Stimulated activated CD8-positive, alpha-beta memory T cell treated with anti-CD3 and anti-CD28 coated beads, Interleukin-2, amount 100 ng/mL, for 48 hours (primary cell): ENCODE measurements at regions not wholly inside any gene's neighbourhood (a gene's known extent, or its start where the extent isn't known, plus 50 kb on each side); places are given as distances from the start of the nearest gene placed in this dataset.
A peak's percentile ranks its signal among the peaks of the same experiment; 100 is the strongest.

Source experiments
- DNase-seq, 2 donors: peaks; one replicate each; pipeline ENCODE4 v3.0.0-alpha.2; 2020; ENCODE audit warnings: low read depth in 2 of 2

- no peak for DNase-seq
Measured at GRCh38 chr11:71356904-71357303, 91.3 kb downstream of the DHCR7 start.

GRCh38 chr11:71356280-71356876 is 91.8 kb downstream of the DHCR7 start:
- no peak for DNase-seq

- DNase-seq = no peak
Measured at GRCh38 chr11:71355281-71355680, 92.9 kb downstream of the DHCR7 start.

- no peak for DNase-seq
Measured at GRCh38 chr11:71354394-71355105, 93.6 kb downstream of the DHCR7 start.

GRCh38 chr11:71352748-71353147 is 95.4 kb downstream of the DHCR7 start:
- no peak for DNase-seq

GRCh38 chr11:71352226-71352625 is 96.0 kb downstream of the DHCR7 start:
- no peak for DNase-seq

- DNase-seq = no peak
Measured at GRCh38 chr11:71349627-71350026, 97.2 kb upstream of the SHANK2 start.

- DNase-seq = no peak
Measured at GRCh38 chr11:71343828-71344400, 91.5 kb upstream of the SHANK2 start.

- DNase-seq = peak in 1 of 2 donors; percentile 17
Measured at GRCh38 chr11:71342951-71343827, 90.8 kb upstream of the SHANK2 start.

- DNase-seq = no peak
Measured at GRCh38 chr11:71342116-71342515, 89.7 kb upstream of the SHANK2 start.

GRCh38 chr11:71341596-71341995 is 89.2 kb upstream of the SHANK2 start:
- no peak for DNase-seq

- DNase-seq = no peak
Measured at GRCh38 chr11:71341173-71341572, 88.8 kb upstream of the SHANK2 start.

GRCh38 chr11:71340086-71340606 is 87.8 kb upstream of the SHANK2 start:
- DNase-seq = no peak

- DNase-seq = no peak
Measured at GRCh38 chr11:71339396-71339881, 87.1 kb upstream of the SHANK2 start.

- DNase-seq = no peak
Measured at GRCh38 chr11:71338801-71339395, 86.5 kb upstream of the SHANK2 start.

- DNase-seq = no peak
Measured at GRCh38 chr11:71336996-71337754, 84.8 kb upstream of the SHANK2 start.

- DNase-seq = no peak
Measured at GRCh38 chr11:71336176-71336995, 84.0 kb upstream of the SHANK2 start.

- DNase-seq = no peak
Measured at GRCh38 chr11:71335371-71335770, 83.0 kb upstream of the SHANK2 start.

- no peak for DNase-seq
Measured at GRCh38 chr11:71334191-71334590, 81.8 kb upstream of the SHANK2 start.

GRCh38 chr11:71333473-71333872 is 81.1 kb upstream of the SHANK2 start:
- no peak for DNase-seq
